RWPE2 (cell line): ENCODE measurements at regions not wholly inside any gene's neighbourhood (a gene's known extent, or its start where the extent isn't known, plus 50 kb on each side); places are given as distances from the start of the nearest gene placed in this dataset.

ENCODE experiments used
- ATAC-seq: fragments of 200-7000 bp; cut with Tn5 transposase; 3 replicates; pipeline ENCODE4 v1.9.1; 2021; ENCODE audit warnings: low read depth
- DNase-seq: peaks from one replicate; pipeline ENCODE4 v3.0.0-alpha.2; 2020; ENCODE audit warnings: low spot score
- H3K27ac ChIP-seq: fragments of 450-650 bp; 2 replicates; pipeline ENCODE4 v1.5.1; 2017; ENCODE audit warnings: mild to moderate bottlenecking; ENCODE audit not compliant: poor library complexity, severe bottlenecking
- H3K27me3 ChIP-seq: fragments of 250-450 bp; sonication (Bioruptor Pico); 2 replicates; pipeline ENCODE4 v1.5.1; 2021; ENCODE audit warnings: mild to moderate bottlenecking, moderate library complexity; ENCODE audit not compliant: insufficient read depth, poor library complexity, severe bottlenecking
- H3K36me3 ChIP-seq: fragments of 250-450 bp; sonication (Bioruptor Pico); 2 replicates; pipeline ENCODE4 v1.5.1; 2020; ENCODE audit warnings: low read depth, mild to moderate bottlenecking, moderate library complexity
- H3K4me1 ChIP-seq: fragments of 250-450 bp; sonication (Bioruptor Pico); 2 replicates; pipeline ENCODE4 v1.5.1; 2021; ENCODE audit warnings: mild to moderate bottlenecking, moderate library complexity; ENCODE audit not compliant: insufficient read depth, poor library complexity, severe bottlenecking
- H3K4me3 ChIP-seq: fragments of 250-450 bp; sonication (Bioruptor Pico); 2 replicates; pipeline ENCODE4 v1.5.1; 2021; ENCODE audit warnings: mild to moderate bottlenecking, moderate library complexity; ENCODE audit not compliant: severe bottlenecking
- H3K9me3 ChIP-seq: fragments of 250-450 bp; sonication (Bioruptor Pico); 2 replicates; pipeline ENCODE4 v1.5.1; 2021; ENCODE audit warnings: mild to moderate bottlenecking, moderate library complexity; ENCODE audit not compliant: severe bottlenecking
- TF ChIP-seq, protein P1 (sequence below): fragments of 450-650 bp; IDR thresholded peaks from one replicate; pipeline ENCODE4 v1.5.1; 2017; ENCODE audit warnings: mild to moderate bottlenecking, moderate library complexity; ENCODE audit not compliant: poor library complexity, severe bottlenecking

DNA sequence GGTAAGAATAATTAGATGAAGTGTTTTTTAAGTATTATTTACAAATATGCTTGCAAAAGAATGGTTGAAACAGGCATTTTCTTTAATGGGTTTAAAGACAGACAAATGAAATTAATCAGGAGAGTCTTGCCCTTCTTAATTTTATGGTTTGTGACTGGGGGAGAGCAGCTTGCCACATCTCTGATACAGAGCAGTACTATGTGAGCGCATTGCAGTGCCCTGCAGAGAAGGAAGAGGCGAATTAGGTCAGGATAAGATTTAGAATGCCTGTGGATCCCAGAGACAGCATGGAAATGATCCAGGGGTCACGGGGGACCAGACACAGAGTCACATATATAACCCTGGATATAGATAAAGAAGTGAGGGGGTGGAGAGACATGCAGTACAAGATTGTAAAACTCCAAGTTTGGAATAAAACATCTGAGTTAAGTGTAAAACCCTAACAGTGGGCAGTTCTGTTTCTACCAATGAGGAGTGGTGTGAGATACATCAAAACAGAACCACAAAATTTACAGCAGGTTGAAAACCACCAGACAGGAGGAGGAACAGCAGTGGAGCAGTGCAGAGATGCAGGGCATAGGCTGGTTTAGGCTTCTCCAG is 125.5 kb downstream of the FAM204A start:
- H3K4me1 ChIP-seq, result no peaks in the 10 kb centered on the region
- H3K36me3 ChIP-seq, result no peaks in the 10 kb centered on the region
- DNase-seq, result no peak
- no peaks in the 10 kb centered on the region for H3K9me3 ChIP-seq
- H3K4me3 ChIP-seq, result no peak overlapping the region
- H3K27ac ChIP-seq, result no peak overlapping the region
- TF ChIP-seq, protein P1, sequence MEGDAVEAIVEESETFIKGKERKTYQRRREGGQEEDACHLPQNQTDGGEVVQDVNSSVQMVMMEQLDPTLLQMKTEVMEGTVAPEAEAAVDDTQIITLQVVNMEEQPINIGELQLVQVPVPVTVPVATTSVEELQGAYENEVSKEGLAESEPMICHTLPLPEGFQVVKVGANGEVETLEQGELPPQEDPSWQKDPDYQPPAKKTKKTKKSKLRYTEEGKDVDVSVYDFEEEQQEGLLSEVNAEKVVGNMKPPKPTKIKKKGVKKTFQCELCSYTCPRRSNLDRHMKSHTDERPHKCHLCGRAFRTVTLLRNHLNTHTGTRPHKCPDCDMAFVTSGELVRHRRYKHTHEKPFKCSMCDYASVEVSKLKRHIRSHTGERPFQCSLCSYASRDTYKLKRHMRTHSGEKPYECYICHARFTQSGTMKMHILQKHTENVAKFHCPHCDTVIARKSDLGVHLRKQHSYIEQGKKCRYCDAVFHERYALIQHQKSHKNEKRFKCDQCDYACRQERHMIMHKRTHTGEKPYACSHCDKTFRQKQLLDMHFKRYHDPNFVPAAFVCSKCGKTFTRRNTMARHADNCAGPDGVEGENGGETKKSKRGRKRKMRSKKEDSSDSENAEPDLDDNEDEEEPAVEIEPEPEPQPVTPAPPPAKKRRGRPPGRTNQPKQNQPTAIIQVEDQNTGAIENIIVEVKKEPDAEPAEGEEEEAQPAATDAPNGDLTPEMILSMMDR, result no peak
- no peaks in the 10 kb centered on the region for H3K27me3 ChIP-seq
- no peak for ATAC-seq

DNA sequence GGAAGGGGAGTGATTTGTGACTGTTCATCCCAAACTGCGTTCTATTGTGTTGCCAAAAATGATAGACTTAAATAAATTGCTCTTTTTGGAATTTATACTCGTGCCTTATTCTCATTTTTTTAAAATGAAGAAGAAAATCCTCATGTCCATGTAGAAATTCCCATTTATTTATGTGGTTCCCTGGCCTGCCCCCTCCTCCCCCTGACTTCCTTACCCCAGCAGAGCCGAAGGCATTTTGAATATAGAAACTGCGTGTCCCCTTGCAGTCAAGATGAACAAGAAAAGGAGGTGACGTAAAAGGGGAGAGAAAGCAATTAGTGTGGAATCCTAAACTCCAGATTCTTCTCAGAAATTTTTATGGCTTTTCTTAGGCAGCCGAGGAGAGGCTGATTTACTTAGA is 126.1 kb downstream of the FAM204A start:
- Histone ChIP-seq H3K4me3 (no peak overlapping the region), H3K27me3 (no peaks in the 10 kb centered on the region), H3K27ac (no peak overlapping the region), H3K36me3 (no peaks in the 10 kb centered on the region), H3K9me3 (no peaks in the 10 kb centered on the region), H3K4me1 (no peaks in the 10 kb centered on the region)
- ATAC-seq (no peak), DNase-seq (no peak)
- TF ChIP-seq, protein P1, result no peak

DNA sequence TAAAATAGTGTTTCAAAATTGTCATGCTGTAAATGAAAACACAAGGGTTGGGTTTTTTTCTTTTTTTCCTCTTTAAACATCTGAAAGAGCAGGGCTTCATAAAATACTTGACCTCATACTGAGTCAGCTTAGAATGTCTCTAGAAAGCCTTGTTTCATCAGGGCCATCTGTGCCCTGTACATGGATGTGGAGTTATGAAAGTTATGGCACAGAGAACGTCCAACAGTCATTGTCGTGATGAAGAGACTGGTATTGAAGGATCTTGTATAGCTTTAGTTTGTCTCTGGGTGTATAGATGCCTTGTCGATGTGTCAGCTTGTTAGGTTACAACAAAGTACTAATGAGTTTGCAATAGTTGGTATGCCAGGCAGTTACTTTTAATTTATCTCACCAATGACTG is 127.3 kb downstream of the FAM204A start:
- ATAC-seq, result no peak
- TF ChIP-seq, protein P1, result no peak
- Histone ChIP-seq H3K9me3 (no peaks in the 10 kb centered on the region), H3K36me3 (no peaks in the 10 kb centered on the region), H3K27ac (no peak overlapping the region), H3K4me3 (no peak overlapping the region), H3K4me1 (no peaks in the 10 kb centered on the region), H3K27me3 (no peaks in the 10 kb centered on the region)
- DNase-seq, result no peak

DNA sequence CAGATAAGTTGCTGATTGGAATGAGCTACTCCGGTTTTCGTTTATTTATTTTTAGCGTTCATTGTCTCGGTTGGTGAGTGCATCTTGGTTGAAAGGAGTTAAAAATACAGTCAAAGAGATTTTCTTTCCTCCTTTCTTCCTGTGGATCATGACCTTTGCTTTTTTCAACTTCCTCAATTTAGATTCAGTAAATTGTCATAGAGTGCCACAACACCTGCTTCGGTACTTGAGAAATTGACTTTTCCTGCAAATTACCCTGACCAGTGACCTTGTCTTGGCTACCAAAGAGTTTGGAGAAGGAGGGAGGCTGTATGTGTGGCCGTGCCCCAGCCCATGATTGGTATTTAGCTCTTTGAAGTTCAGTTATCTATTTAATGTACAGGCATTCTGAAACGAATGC is 128.7 kb downstream of the FAM204A start:
- DNase-seq, result no peak

DNA sequence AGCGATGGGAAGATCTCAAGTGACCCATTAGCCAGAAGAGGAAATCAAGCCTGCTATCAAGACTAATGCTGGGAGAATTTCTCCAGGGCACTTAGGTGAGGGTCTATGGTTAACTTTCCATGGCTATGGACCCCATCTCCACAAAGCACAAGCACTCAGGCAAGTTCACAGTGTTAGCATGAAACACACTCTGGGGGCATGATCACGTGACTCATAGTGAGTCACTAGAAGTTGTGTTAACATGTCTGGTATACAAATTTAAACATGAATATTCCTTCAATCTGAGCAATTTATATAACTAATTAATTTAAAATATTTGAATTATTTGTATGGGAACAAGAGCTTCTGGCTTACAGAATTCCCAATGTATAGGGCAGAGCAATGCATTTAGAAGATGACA is 131.8 kb downstream of the FAM204A start:
- Histone ChIP-seq H3K9me3 (no peaks in the 10 kb centered on the region), H3K36me3 (no peaks in the 10 kb centered on the region), H3K27me3 (peaks cover 4% of the 10 kb centered on the region), H3K4me3 (no peak overlapping the region), H3K4me1 (no peaks in the 10 kb centered on the region), H3K27ac (no peak overlapping the region)
- no peak for DNase-seq
- TF ChIP-seq, protein P1, result no peak
- ATAC-seq, result no peak

More for the DNA sequence above, 128.7 kb downstream of the FAM204A start:
- H3K9me3 ChIP-seq, result no peaks in the 10 kb centered on the region
- H3K36me3 ChIP-seq, result no peaks in the 10 kb centered on the region
- H3K4me1 ChIP-seq, result no peaks in the 10 kb centered on the region
- H3K4me3 ChIP-seq, result no peak overlapping the region
- TF ChIP-seq, protein P1, result no peak
- no peak for ATAC-seq
- no peak overlapping the region for H3K27ac ChIP-seq
- no peaks in the 10 kb centered on the region for H3K27me3 ChIP-seq
